ENCODE measurements at regions not wholly inside any gene's neighbourhood (a gene's known extent, or its start where the extent isn't known, plus 50 kb on each side); places are given as distances from the start of the nearest gene placed in this dataset.

DNA sequence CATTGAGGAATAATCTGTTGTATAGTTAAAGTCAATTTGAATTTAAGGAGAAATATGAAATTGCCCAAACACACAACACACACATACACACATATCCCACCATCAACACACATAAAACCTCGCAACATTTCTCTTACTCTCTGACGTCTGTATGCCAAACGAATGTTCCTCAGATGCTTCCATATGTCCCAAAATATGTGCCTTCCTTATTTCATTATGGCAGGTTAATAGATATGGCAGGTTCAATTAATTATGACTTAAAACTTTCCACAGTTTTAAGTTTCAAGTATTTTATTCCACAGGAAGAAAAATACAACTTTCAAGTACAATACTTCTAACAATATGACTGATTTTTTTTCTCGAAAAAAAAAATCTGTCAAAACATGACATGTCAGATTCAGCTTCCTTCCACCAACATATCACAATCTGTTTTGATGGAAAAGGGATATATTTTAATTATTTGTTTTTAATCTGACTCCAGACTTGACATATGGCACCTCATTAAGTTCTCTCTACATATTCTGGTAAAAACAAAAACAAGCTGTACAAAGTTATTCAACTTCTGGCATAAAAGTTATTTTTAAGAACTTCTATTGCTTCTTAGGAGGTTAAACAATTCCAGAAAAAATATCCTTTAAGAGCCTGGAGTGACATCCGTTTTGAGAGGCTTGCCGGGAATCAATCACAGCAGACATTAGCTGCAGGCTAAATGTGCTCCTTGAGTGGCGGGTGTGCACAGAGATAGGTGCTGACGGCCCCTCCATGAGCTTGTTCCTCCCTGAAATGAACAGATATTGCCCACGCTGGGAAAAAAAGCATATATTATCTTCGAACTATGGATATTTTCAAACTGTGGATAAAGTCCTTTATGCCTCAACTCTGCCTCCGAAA lies 812.7 kb downstream of the DCDC2C start:
- DNase-seq (ENCODE audit: low read depth) = no peak
- no peak overlapping the region for H3K4me3 ChIP-seq (ENCODE audit: low read depth, low read length)
- TF ChIP-seq, protein P1, sequence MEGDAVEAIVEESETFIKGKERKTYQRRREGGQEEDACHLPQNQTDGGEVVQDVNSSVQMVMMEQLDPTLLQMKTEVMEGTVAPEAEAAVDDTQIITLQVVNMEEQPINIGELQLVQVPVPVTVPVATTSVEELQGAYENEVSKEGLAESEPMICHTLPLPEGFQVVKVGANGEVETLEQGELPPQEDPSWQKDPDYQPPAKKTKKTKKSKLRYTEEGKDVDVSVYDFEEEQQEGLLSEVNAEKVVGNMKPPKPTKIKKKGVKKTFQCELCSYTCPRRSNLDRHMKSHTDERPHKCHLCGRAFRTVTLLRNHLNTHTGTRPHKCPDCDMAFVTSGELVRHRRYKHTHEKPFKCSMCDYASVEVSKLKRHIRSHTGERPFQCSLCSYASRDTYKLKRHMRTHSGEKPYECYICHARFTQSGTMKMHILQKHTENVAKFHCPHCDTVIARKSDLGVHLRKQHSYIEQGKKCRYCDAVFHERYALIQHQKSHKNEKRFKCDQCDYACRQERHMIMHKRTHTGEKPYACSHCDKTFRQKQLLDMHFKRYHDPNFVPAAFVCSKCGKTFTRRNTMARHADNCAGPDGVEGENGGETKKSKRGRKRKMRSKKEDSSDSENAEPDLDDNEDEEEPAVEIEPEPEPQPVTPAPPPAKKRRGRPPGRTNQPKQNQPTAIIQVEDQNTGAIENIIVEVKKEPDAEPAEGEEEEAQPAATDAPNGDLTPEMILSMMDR (IDR thresholded peaks at IDR 0.05; ENCODE audit: insufficient read depth, low read length) = no peak

DNA sequence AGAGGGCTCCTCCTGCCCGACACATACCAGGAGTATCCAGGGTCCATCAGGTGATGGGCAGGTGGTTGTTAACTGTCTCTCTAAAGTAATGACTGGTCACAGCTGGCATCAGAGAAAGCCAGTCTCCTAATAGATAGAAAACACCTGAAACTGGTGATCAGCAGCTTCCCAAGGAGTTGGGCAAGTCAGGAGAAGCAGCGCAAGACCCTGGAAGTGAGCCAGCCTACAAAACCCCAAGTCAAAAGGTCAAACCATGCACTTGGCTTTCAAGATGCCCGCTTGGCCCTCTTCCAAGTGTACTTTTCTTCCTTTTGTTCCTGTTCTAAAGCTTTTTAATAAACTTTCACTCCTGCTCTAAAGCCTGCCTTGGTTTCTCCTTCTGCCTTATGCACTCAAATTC lies 815.2 kb downstream of the DCDC2C start:
- TF ChIP-seq, protein P1 (IDR thresholded peaks at IDR 0.05; ENCODE audit: insufficient read depth, low read length) = no peak

DNA sequence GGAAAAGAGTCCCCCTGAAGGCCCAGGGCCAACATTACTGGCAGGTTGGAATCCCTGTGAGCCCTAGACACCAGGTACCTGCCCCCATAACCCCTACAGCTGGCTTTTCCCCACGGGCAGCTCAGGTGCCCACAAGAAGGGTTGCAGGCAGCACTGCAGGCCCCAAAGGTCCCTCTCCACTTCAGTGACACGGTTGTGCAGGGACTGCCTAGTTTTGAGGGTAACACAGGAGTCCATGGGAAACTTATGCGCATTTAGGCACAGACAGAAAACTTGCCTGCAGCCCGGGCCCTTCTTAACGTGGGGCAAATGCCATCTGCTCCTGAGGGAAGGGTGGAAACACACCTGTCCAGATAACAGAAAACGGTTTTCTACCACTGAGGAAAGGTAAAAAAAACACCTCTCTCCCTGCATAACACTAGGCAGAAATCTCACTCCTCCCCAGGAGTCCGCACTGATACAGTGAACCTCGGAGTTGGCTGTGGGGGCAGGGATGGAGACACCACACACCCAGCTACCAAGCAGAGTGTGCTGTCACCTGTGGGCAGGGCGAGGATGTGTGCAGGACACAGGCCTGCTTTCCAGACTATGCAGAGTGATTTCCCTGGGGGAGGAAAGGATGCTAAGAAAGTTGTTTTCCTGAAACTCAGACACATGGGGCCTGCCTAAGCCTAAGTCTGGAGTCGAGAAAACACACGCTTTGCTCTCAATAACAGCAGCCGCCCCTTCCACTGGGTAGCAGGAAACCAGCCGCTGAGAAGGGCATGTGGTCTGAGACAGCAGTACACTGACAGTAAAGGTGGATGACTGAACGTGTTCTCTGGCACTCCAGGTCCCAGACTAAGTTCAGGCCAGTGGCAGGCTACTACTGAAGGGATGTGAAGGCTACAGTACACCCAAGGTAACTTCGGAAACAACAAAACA lies 819.4 kb downstream of the DCDC2C start:
- DNase-seq (ENCODE audit: low read depth) = no peak
- TF ChIP-seq, protein P1 (IDR thresholded peaks at IDR 0.05; ENCODE audit: insufficient read depth, low read length) = no peak
- H3K4me3 ChIP-seq (ENCODE audit: low read depth, low read length) = no peak overlapping the region

More for the DNA sequence above, 815.2 kb downstream of the DCDC2C start:
- H3K4me3 ChIP-seq (ENCODE audit: low read depth, low read length) = no peak overlapping the region
- DNase-seq (ENCODE audit: low read depth) = no peak

DNA sequence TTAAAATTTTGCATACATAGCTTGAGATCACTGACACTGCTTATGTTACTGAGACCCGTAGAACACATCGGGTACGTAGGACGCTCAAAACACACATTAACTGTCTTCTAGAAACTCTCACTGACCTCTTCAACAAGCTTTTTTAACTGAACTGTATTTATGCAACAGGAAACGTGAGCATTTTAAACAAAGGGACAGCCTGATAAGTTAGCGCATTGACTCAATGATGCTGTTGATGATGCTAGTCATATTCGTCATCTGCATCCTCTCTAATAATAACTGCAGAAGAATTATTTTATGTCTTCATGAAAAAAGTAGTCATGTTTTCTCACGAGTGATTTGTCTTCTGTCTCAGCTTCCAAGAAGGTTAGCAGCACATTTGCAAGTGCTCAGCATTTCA lies 824.0 kb downstream of the DCDC2C start:
- no peak for DNase-seq (ENCODE audit: low read depth)
- TF ChIP-seq, protein P1 (IDR thresholded peaks at IDR 0.05; ENCODE audit: insufficient read depth, low read length) = no peak
- no peak overlapping the region for H3K4me3 ChIP-seq (ENCODE audit: low read depth, low read length)

DNA sequence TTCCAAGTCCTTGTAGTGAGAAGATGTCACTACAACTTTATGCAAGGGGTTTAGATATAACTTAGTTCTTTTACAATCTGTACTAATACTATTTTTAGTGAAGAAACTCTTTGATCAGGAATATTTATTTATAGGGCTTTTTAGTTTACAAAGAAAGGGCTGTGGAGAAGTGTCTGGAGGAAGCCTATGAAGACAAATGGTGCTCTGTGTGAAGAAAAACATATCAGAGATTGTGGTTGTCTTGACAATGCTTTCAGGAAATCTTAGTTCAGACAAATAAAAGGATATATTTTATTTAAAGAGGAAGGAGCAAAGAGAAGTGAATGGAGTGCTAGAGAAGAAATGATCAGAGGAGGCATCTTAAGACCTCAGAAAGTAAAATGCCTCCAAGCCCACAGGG lies 824.9 kb downstream of the DCDC2C start:
- TF ChIP-seq, protein P1 (IDR thresholded peaks at IDR 0.05; ENCODE audit: insufficient read depth, low read length) = no peak
- no peak for DNase-seq (ENCODE audit: low read depth)
- no peak overlapping the region for H3K4me3 ChIP-seq (ENCODE audit: low read depth, low read length)

DNA sequence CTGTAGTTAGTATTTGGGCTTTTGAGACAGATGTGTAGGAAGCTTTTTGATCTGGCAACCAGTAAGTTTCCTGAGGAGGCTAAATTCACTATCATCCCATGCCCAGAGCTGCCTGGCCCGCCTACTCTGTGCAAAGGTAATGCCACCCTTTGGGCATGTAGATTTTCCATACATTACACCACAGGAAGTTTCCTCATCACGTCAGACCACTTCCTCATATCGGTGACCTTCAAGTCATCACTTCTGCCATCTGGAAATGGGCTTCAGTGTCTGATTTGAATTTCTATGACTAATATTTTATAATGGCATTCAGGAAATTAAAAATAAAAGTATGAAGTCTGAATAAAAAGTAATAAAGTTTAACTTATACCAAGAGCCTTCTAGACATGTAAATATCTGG lies 825.4 kb downstream of the DCDC2C start:
- DNase-seq (ENCODE audit: low read depth) = no peak
- H3K4me3 ChIP-seq (ENCODE audit: low read depth, low read length) = no peak overlapping the region
- TF ChIP-seq, protein P1 (IDR thresholded peaks at IDR 0.05; ENCODE audit: insufficient read depth, low read length) = no peak
